OCI-LY7 (cell line): ENCODE measurements at regions not wholly inside any gene's neighbourhood (a gene's known extent, or its start where the extent isn't known, plus 50 kb on each side); places are given as distances from the start of the nearest gene placed in this dataset.

Experiments used
- EZH2phosphoT487 ChIP-seq: fragments of 200-600 bp; sonication (generic); IDR thresholded peaks from 2 replicates; pipeline ENCODE4 v1.6.1; 2018; ENCODE audit warnings: low read depth, borderline replicate concordance, mild to moderate bottlenecking, mixed run types, antibody characterized with exemption, low read length, moderate library complexity, mixed read lengths
- TF ChIP-seq, protein P1 (sequence below): fragments of 200-600 bp; sonication (generic); conservative IDR thresholded peaks from 2 replicates; pipeline ENCODE4 v1.5.1; 2014; ENCODE audit warnings: mild to moderate bottlenecking, antibody characterized with exemption, low read length, moderate library complexity, mixed read lengths

DNA sequence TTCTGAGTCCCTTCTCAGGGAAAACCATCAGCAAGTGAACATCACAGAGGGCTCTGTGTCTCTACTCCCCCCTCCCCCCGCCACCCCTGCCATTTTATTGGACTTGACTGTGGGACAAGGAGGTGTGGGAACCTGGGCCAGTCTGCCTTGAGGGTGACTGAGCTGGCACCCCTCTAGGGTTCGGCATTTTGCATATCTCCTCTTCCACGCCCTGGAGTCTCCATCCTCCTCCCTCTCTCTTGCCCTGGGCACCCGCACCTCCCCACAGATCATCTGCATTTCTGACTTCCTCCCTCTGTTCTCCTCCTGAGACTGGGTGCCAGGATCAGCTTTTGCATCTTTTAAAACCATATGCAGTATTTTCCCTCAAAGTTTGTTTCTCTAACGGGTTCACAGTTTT is 107.1 kb upstream of the ERRFI1 start:
- TF ChIP-seq, protein P1, sequence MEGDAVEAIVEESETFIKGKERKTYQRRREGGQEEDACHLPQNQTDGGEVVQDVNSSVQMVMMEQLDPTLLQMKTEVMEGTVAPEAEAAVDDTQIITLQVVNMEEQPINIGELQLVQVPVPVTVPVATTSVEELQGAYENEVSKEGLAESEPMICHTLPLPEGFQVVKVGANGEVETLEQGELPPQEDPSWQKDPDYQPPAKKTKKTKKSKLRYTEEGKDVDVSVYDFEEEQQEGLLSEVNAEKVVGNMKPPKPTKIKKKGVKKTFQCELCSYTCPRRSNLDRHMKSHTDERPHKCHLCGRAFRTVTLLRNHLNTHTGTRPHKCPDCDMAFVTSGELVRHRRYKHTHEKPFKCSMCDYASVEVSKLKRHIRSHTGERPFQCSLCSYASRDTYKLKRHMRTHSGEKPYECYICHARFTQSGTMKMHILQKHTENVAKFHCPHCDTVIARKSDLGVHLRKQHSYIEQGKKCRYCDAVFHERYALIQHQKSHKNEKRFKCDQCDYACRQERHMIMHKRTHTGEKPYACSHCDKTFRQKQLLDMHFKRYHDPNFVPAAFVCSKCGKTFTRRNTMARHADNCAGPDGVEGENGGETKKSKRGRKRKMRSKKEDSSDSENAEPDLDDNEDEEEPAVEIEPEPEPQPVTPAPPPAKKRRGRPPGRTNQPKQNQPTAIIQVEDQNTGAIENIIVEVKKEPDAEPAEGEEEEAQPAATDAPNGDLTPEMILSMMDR, result no peak
- no peak for TF ChIP-seq EZH2phosphoT487
